DMS53 treated with DMSO at 0.1 percent for 48 hours (cell line): ENCODE measurements at regions not wholly inside any gene's neighbourhood (a gene's known extent, or its start where the extent isn't known, plus 50 kb on each side); places are given as distances from the start of the nearest gene placed in this dataset.

Source experiments
- DNase-seq: peaks from one replicate; lab custom pipeline; 2025; ENCODE audit not compliant: unreplicated experiment; lab: John Stamatoyannopoulos, UW

DNA sequence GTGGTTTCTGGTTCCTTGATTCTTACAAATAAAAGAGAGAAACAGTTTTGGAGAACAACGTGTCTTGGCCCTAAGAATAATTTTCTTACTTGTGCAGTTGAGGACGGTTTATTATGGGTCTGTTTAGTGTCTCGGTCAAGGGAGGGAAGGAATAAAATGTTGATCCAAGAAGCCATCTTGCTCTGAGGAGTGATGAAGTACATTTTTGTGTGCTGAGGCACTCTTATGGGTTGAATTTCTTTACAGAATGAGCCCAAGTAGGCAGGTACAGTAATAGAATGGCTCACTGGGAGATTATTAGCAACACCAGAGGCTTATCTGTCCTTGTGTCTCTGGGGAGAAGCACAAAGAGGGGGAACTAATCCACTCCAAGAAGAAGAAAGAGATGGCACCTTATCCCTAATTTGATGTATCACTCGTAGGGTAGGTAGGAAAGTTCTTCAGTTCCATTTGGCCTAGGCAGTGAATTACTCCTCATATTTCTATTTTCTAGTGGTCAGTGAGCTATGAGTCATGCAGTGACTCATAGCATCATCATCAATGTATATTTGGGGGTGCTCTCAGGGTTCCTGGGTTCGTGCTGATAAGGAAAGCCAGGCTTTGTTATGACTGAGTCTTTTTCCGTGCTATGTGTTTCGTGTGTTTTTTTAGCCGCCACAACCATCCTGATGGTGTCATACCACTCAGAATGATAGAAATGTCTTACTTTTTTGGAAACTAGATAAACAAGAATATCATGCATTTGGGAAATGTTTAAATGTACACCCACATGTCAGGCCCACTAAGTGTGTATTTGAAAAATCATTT, 250.1 kb upstream of the CTAGE1 start:
- DNase-seq, result no peak

DNA sequence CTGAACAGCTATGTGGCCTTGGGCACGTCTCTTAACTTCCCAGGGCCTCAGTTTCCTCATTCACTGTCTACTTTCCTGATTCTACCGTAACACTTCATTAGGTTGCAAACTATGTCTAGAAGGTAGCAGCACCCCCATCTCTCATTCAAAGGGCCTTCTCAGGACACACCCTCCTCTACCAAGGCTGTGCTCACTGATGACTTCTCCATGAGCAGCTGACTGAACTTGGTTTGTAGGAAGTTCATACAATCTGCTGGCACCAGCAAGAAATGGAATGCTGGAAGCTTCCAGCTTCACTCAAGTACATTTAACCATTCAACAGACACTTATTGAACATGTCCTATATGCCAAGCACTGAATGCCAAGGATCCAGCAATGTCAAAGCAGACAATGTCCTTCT, 250.8 kb upstream of the CTAGE1 start:
- DNase-seq, result no peak

DNA sequence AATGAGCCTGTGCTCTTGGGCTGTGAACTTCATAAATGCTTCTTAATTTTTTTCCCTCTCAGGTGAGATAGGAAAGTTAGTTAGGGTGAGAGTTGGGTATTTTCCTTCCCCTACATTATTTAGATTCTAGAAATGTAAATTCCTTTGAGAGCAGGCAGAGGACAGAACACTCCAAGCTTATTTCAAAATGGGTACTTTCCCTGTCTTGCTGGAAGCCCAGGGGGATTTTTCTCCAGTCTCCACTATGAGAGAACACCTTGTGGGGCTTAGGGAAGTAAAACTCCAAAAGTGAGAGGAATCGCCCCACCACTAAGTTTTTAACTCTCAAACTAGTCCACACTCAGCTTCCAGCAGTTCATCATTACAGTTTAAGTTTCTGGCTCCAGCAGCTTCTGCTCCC, 253.2 kb upstream of the CTAGE1 start:
- DNase-seq, result no peak

DNA sequence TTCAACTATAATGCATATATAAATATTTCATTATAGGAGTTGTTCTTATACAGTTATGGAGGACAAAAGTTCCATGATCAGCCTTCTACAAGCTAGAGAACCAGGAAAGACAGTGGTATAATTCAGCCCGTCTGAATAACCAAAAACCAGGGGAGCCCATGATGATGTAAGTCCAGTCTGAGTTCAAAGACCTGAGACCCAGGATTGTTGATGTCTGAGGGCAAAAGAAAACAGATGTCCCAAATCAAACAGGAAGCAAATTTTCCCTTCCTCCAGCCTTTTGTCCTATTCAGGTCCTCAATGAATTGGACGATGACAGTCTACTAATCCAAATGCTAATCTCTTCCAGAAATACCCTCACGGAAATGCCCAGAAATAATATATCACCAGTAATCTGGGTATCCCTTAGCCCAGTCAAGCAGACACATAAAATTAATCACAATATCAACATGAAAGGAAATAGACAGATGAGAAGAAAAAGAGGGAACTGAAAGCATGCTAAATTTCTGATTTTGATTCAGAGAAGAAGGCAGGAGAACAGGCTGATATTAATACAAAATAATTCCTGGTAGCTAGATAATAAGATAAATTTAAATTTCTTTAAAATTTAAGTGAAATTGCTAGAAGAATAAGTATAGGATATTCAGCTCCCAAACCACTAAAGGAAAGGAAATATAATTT, 255.6 kb upstream of the CTAGE1 start:
- DNase-seq, result no peak

DNA sequence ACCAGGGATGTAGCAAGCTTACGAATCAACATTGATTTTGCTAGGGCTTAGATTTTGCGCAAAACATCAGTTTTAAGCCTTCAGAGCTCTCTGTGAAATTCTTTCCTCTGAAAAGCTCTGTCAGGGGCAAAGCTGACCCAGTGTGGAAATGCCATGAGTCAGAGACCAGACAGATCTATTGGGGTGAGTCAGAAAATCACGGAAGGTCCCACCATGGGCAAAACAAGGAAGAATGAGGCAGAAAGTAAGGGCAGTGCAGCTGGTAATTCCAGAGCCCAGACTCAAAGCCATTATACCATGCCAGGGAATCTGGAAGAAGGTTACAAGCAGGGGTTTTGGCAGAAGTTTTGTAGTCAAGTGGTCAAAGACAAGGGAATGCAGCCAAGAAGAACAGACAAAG, 256.6 kb upstream of the CTAGE1 start:
- no peak for DNase-seq

DNA sequence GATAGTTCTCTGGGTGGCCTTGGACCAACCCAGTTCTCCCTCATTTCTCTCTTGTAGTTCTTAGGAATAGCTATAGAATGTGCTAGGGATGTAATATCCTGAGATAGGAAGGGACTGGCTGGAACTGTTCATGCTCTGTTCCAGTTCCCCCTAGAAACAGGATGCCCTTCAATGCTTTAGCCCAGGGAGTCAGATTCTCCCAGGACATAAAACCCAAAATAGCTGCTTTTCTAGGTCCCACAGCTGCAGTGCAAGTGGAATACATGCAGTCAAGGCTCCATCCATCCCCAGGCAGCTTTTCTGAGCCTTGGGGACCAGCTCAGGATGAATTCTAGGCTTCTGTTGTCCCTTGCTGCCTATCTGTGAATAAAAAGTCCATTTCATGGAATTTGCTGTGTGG, 257.3 kb upstream of the CTAGE1 start:
- no peak for DNase-seq

DNA sequence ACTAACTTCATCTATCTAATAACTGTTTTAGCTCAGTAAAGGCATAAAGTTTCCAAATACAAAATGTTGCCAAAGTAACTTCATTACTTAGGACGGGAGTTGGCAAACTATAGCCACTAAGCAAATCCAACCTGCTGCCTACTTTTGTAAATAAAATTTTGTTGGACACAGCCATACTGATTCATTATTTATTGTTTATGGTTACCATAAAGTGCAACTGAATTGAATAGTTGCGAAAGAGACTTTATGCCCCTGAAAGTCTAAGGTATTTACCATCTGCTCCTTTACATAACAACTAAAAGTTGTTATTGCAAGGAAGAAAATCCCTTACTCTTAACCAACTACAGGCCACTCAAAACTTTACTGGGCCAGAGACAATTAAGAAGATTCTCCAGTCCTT, 256.7 kb upstream of the RBBP8 start:
- DNase-seq, result no peak

DNA sequence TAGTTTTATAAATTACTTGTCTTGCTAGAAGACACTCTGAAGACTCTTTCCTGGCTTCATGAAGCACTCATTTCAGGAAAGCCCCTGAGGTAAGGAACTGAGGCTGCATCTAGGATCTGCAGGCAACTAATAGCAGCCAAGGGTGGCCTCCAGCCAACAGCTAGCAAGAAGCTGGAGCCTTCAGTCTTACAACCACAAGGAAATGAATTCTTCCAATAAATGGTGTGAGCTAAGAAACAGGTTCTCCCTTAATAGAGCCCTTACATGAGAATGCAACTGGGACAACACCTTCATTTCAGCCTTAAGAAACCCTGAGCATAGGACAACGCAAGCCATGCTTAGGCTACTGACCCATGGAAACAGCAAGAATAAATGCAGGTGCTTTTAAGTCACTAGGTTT, 254.6 kb upstream of the RBBP8 start:
- no peak for DNase-seq

DNA sequence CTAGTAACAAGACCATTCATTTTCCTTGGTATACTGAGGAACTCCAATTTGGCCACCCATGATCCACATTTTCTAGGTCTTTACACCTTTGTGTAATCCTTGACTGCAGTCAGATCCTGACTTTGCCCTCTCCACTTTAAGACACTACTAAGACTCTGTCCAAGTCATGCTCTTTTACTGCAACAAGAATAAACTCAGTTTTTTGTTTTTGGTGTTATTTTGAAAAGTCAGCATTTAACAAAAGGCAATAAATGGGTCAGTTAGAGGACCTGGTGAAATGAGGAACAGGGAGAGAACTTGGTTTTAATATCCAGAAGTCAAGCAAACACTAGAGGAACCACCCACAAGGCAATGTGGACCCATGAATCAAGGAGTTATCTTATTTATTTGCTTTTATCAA, 252.2 kb upstream of the RBBP8 start:
- DNase-seq, result no peak

DNA sequence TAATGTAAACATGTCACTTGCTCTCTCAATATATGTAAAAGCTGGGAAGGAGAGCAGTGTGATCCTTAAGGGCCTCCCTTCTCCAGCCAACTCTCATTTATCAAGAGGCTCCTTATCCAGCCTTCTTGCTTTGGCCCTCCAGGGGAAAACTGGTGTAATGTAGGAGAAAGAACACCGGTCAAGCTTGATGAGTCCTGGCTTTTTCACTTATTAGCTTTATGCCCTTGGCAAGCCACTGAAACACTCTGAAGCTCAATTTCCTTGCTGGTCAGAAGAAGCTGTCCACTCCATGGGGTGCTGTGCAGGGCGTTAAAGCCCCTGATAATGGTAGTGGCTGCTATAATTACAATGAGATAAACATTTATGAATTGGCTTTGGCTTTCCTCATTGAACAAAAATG, 251.2 kb upstream of the RBBP8 start:
- DNase-seq, result no peak

DNA sequence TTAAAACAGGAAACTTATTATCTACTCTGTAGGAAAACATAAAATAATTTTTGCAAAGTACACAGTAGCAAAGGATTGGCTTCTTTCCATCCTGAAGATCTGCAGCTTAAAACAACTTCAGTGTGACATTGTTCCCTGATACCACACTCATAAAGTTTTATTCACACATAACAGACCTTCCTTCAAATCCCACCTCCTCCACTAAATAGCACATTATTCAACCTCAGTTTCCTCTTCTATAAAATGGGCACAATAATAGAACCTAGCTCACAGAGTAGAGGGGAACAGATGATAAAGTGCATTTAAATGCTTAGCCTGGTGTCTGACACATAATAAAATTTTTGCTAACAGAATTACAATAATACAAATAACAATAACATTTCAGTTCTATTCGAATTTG, 250.4 kb upstream of the RBBP8 start:
- no peak for DNase-seq

DNA sequence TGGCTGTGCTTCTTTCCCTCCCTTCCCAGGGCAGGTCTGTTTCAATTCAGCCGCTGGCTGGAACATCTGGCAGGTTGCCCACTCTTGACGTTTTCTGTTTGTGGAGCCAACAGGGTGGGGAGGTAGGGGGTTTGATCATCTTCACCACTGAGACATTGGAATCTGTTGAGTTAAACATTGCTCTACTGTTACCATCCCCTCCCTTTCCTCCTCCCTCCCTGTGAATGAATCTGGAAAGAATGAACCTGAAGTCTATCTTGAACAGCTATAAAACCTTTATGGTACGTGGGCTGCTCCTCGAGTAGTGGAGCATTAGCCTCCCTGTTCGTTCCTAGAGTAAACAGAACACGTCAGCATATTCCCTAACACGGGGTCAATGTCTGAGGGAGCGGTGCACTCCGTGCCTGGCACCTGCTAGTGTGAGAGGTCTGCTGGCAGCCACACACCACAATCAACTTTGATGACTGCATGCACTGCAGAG, 249.9 kb upstream of the RBBP8 start:
- peak; percentile 76 for DNase-seq

DNA sequence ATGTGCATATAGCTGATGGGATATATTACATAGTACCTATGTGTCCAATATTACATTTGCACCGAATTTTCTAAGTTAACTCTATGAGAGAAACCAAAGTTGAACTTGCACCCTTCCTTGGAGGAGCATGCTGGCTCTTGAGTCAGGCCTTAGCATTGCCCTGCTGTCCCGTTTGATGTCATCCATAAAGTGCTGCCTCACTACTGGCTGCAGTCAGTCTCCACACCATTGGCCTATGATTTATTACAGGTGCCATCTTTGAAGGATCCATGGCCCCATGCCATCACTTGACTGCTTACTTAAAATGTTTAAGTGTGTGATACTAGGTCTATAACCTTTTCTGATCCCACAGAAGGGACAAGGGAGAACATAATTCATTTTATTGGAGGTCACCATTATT, 249.3 kb upstream of the RBBP8 start:
- no peak for DNase-seq

DNA sequence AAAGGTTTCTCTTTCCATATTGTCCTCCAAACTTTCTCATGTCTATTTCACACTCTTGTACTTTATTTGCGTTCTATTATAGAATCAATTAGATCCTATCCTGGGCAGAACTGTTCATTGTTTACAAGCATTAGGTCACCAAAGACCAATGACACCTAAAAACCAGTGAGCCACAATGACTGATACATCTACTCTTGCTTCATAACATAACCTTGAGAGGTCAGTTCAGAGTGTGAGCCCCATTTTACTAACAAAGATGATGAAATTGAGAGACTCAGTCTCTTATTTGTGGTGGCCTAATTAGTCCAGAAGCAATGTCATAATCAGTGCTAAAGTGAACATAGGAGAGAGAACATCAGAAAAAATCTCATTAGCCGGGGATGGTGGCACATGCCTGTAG, 248.9 kb upstream of the RBBP8 start:
- DNase-seq, result no peak

DNA sequence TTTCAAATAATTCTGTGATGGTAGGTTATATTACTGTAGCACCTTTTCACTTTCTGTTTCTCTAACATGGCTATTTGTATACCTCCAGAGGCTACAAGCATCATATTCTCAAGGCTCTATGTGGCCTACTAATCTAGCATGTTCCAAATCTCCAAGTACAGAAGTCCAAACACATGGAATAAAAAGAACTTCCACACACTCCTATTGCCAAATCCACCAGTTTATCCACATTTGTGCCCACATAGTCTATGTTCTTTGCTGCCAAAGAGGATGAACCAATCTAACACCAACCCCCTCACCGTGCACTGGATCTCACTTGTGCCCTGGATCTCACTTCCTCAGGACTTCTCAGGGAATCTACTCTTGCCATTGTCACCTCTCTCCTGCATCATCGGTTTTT, 247.3 kb upstream of the RBBP8 start:
- DNase-seq, result no peak

DNA sequence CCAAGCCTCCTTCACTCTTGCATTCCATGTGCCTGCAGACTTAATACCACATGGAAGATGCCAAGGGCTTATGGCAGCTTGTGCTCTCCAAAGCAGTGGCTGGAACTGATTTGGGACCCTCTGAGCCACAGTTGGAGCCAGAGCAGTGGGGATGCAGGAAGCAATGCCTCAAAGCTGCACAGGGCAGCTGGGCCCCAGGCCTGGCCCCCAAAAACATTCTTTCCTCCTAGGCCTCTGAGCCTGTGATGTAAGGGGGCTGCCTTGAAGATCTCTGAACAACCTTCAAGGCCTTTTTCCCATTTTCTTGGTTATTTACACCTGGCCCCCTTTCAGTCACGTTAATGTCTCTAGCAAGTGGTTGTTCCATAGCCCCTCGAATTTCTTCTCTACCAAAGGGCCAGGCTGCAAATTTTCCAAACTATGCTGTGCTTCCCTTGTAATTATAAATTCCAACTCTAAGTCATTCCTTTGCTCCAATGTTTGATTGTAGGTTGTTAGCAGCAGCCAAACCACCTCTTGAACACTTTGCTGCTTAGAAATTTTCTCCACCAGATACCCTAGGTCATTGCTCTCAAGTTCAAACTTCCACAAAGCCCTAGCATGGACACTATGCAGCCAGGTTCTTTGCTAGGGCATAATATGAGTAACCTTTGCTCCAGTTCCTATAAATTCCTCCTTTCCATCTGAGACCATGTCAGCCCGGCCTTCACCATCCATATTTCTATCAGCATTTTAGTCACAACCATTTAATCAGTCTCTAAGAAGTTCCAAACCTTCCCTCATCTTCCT, 245.0 kb upstream of the RBBP8 start:
- no peak for DNase-seq

DNA sequence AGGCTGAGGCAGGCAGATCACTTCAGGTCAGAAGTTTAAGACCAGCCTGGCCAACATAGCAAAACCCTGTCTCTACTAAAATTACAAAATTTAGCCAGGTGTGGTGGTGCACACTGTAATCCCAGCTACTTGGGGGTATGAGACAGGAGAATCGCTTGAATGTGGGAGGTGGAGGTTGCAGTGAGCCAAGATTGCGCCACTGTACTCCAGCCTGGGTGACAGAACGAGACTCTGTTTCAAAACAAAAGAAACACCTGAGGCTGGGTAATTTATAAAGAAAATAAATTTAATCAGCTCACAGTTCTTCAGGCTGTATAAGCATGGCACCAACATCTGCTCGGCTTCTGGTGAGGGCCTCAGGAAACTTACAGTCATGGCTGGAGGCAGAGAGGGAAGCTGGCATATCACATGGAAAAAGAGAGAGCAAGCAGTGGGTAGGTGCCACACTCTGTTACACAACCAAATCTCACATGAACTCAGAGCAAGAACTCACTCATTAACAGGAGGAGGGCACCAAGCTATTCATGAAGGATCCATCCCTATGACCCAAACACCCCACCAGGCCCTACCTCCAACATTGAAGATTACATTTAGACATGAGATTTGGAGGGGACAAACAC, 244.1 kb upstream of the RBBP8 start:
- no peak for DNase-seq

DNA sequence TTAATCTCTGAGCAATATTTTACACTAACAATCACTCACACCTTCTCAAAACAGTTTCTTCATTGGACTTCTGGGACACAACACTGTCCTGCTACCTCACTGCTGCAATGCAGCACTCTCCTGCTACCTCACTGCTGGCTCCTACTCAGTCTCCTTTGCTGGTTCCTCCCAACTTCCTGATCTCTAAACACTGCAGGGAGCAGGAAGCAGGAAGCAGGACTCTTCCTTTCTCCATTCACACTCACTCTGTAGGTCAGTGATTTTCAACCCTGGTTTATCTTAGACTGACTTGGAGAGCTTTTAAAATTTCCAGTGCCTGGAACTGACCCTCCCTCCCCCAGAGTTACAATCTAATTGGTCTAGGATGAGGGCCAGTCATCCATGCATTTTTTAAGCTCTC, 243.4 kb upstream of the RBBP8 start:
- DNase-seq, result no peak

DNA sequence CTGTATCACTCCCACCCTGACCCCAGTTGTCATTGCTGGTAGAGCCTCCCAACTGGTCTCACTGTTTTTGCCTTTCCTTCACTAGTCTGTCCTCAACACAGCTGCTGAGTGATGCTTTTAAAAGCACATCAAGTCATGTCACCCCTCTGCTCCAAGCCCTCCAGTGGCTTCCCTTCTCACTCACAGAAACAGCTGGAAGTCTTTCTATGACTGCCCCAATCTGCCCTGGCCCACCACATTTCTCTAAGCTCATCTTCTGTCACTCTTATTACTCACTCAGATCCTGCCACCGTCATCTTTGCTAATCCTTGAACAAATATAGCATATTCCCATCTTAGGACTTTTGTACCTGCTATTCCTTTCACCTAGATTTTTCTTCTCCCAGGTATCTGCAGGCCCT, 242.6 kb upstream of the RBBP8 start:
- no peak for DNase-seq

DNA sequence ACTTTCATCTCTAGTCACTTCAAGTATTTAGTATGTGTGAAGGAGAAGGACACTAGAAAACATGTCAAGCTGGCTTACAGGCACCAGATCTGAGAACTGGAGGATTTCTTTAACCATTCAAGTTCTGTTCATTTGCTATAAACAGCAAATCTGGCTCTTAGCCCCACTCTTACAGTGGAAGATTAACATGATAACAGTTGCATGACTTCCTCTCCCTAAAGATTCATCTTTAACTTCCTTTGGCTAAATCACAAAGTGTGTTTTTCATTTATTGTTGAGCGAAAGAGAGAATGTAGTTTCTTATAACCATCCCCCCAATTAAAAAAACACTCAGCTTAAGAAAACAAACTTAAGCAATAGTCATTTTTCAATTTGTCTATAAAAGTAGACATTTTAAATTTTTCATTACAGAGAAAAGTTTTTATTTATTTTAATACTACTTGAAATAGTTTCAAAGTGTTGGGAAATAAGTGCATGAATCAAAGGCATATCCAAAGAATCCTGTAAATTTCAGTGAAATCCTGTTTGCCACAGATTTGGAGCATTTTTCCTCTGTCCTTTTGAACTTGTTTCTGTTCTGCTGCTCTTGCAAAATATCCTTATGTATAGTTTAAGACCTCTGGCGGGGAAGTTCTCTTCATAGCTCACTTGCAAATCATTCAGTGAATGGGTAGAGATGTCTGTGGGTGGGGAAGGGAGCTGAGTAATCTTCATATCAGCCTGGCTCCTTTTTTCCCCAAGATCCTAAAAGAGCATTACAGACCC, 241.0 kb upstream of the RBBP8 start:
- no peak for DNase-seq

DNA sequence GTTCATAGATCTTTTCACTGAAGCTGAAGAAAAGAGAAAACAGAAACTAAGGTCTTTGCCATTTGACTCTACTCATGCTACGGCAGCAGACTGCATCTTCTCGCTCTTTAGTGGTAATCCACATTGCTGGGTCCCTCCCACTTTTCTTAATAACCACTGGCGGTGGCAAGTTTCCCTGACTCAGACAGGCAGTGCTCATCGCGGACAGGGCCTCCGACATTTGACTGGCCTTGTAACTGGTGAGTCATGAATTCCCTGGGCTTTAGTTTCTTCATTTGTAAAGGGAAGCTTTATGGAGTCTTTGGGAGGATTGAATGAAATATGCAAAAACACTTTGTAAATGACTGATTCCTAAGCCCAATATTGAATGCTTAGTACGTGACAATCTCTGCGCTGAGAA, 238.2 kb upstream of the RBBP8 start:
- DNase-seq, result no peak
